ENCODE measurements at regions not wholly inside any gene's neighbourhood (a gene's known extent, or its start where the extent isn't known, plus 50 kb on each side); places are given as distances from the start of the nearest gene placed in this dataset.

GRCh38 chr11:38402063-38402462 lies 1804.0 kb upstream of the RAG2 start:
- no peak overlapping the region for H3T11ph ChIP-seq (ENCODE audit: low read length)
- no peak overlapping the region for H3K4me2 ChIP-seq (ENCODE audit: insufficient read depth, insufficient read length, low read length)
- no peak overlapping the region for H4K8ac ChIP-seq (replicated peaks; ENCODE audit: insufficient read length, low read depth, low read length)
- Mint-ChIP-seq H3K9me3 (peaks cover 0 to 12% of the 10 kb centered on the region in 2 experiments; a peak in 4 of 5 replicates), H3K4me3 (no peak overlapping the region), H3K27me3 (ENCODE audit: low read depth) (no peaks in the 10 kb centered on the region), H3K27ac (no peak overlapping the region), H3K4me1 (no peaks in the 10 kb centered on the region), H3K36me3 (ENCODE audit: insufficient read depth in 1 of 3, low read depth in 3 of 3) (peaks cover 0 to 2% (median 0%) of the 10 kb centered on the region in 3 experiments; a peak in 2 of 7 replicates)
- no peak overlapping the region for H3K14ac ChIP-seq (ENCODE audit: insufficient read depth, low read length)
- H4K5ac ChIP-seq (ENCODE audit: insufficient read length, low read depth, low read length): no peak overlapping the region
- no peaks in the 10 kb centered on the region for H3K79me2 ChIP-seq (ENCODE audit: insufficient read depth, low read length)
- no peaks in the 10 kb centered on the region for H3K23me2 ChIP-seq (ENCODE audit: insufficient read length, low read depth, low read length, poor library complexity, severe bottlenecking)
- no peak for TF ChIP-seq CTCF (conservative IDR thresholded peaks at IDR 0.05)
- H3K27me3 ChIP-seq (ENCODE audit: insufficient read depth, low read length): no peaks in the 10 kb centered on the region
- no peaks in the 10 kb centered on the region for H4K20me1 ChIP-seq (ENCODE audit: control insufficient read depth, insufficient read depth, insufficient read length)
- H2AFZ ChIP-seq (ENCODE audit: low read length): no peak overlapping the region
- H2BK20ac ChIP-seq (ENCODE audit: low read depth, low read length, poor library complexity, severe bottlenecking): no peak overlapping the region
- H2BK15ac ChIP-seq (ENCODE audit: low read depth, low read length): no peak overlapping the region
- no peak overlapping the region for H3K18ac ChIP-seq (ENCODE audit: insufficient read length, low read depth, low read length)
- H3K9ac ChIP-seq (ENCODE audit: extremely low read depth, insufficient read length, low read length): no peak overlapping the region
- no peak overlapping the region for H2AK5ac ChIP-seq (ENCODE audit: insufficient read length, low read length)
- no CpG with 5 or more reads among the region's 4 CpGs for WGBS (ENCODE audit: extremely low coverage, insufficient read length, low lambda C conversion rate)
- no peak overlapping the region for H3K56ac ChIP-seq (ENCODE audit: insufficient read length, low read depth, low read length)
- H2BK120ac ChIP-seq (ENCODE audit: low read depth, low read length, poor library complexity, severe bottlenecking): no peak overlapping the region
- H2BK12ac ChIP-seq (ENCODE audit: insufficient read length, low read depth, low read length): no peak overlapping the region
- no peak overlapping the region for H2BK5ac ChIP-seq (ENCODE audit: insufficient read length, low read length)
- H3K9me3 ChIP-seq (ENCODE audit: control insufficient read depth, low read depth, low read length): no peaks in the 10 kb centered on the region
- no peak overlapping the region for H3K27ac ChIP-seq (ENCODE audit: insufficient read length, low read depth, low read length)
- H3K23ac ChIP-seq (ENCODE audit: insufficient read length, low read depth, low read length): no peak overlapping the region
- DNase-seq: no peak
- H3K79me1 ChIP-seq (ENCODE audit: insufficient read depth, low read depth, low read length, poor library complexity, severe bottlenecking): no peaks in the 10 kb centered on the region
- H4K91ac ChIP-seq (ENCODE audit: insufficient read length, low read depth, low read length): no peak overlapping the region
- no peaks in the 10 kb centered on the region for H3K4me1 ChIP-seq (ENCODE audit: insufficient read depth, low read length)
- H3K4ac ChIP-seq (ENCODE audit: low read depth, low read length): no peak overlapping the region
